ENCODE measurements at regions not wholly inside any gene's neighbourhood (a gene's known extent, or its start where the extent isn't known, plus 50 kb on each side); places are given as distances from the start of the nearest gene placed in this dataset.
A peak's percentile ranks its signal among the peaks of the same experiment; 100 is the strongest.

GRCh38 chr20:23253524-23253923 lies 97.1 kb upstream of the NXT1 start:
- DNase-seq = no peak

GRCh38 chr20:23251779-23252178 lies 98.8 kb upstream of the NXT1 start:
- DNase-seq = no peak

GRCh38 chr20:23249541-23249940 lies 101.0 kb upstream of the NXT1 start:
- no peak for DNase-seq

- no peak for DNase-seq
Measured at GRCh38 chr20:23248461-23248882, 102.1 kb upstream of the NXT1 start.

GRCh38 chr20:23246717-23247664 lies 103.6 kb upstream of the NXT1 start:
- DNase-seq = no peak

GRCh38 chr20:23245553-23246181 lies 104.9 kb upstream of the NXT1 start:
- peak; percentile 54 for DNase-seq

GRCh38 chr20:23244916-23245552 lies 105.6 kb upstream of the NXT1 start:
- DNase-seq = no peak

- DNase-seq = no peak
Measured at GRCh38 chr20:23244156-23244915, 106.3 kb upstream of the NXT1 start.

- DNase-seq = no peak
Measured at GRCh38 chr20:23243791-23244155, 106.8 kb upstream of the NXT1 start.

GRCh38 chr20:23242556-23243180 lies 107.9 kb upstream of the NXT1 start:
- DNase-seq = no peak

GRCh38 chr20:23242104-23242503 lies 108.5 kb upstream of the NXT1 start:
- DNase-seq = no peak

GRCh38 chr20:23241416-23241815 lies 109.2 kb upstream of the NXT1 start:
- no peak for DNase-seq

GRCh38 chr20:23240519-23240918 lies 110.1 kb upstream of the NXT1 start:
- DNase-seq = no peak

- no peak for DNase-seq
Measured at GRCh38 chr20:23237201-23237600, 113.4 kb upstream of the NXT1 start.

GRCh38 chr20:23235173-23236027 lies 115.2 kb upstream of the NXT1 start:
- DNase-seq = no peak

GRCh38 chr20:23234311-23235078 lies 116.1 kb upstream of the NXT1 start:
- DNase-seq = no peak

- DNase-seq = no peak
Measured at GRCh38 chr20:23233341-23233740, 117.2 kb upstream of the NXT1 start.

- DNase-seq = no peak
Measured at GRCh38 chr20:23232679-23233308, 117.8 kb upstream of the NXT1 start.

- no peak for DNase-seq
Measured at GRCh38 chr20:23232219-23232581, 118.4 kb upstream of the NXT1 start.

Measured in muscle of arm (tissue), 1 donor.